GM21723 (cell line): ENCODE measurements at regions not wholly inside any gene's neighbourhood (a gene's known extent, or its start where the extent isn't known, plus 50 kb on each side); places are given as distances from the start of the nearest gene placed in this dataset.
"Not testable (repeated sequence)": the region's sequence is repeated elsewhere in the genome, so short reads cannot be mapped to it uniquely, and the experiment has no call there.

Experiments
- ATAC-seq: cut with Tn5 transposase; IDR thresholded peaks from one replicate; pipeline ENCODE4 v1.9.1; 2021; ENCODE audit warnings: mild to moderate bottlenecking, moderate library complexity; ENCODE audit not compliant: unreplicated experiment

GRCh38 chr2:173463846-173464245 lies 109.2 kb downstream of the CDCA7 start:
- ATAC-seq: no peak

- no peak for ATAC-seq
These were observed 113.1 kb downstream of the CDCA7 start for GRCh38 chr2:173467751-173468150.

- no peak for ATAC-seq
These were observed 113.7 kb downstream of the CDCA7 start for GRCh38 chr2:173468266-173468793.

GRCh38 chr2:173472112-173472511 lies 117.4 kb downstream of the CDCA7 start:
- no peak for ATAC-seq

GRCh38 chr2:173483137-173483536 lies 128.5 kb downstream of the CDCA7 start:
- ATAC-seq: no peak

- ATAC-seq: no peak
These were observed 134.2 kb downstream of the CDCA7 start for GRCh38 chr2:173488861-173489260.

- no peak for ATAC-seq
These were observed 136.7 kb downstream of the CDCA7 start for GRCh38 chr2:173491418-173491817.

GRCh38 chr2:173493874-173494273 lies 139.2 kb downstream of the CDCA7 start:
- ATAC-seq: no peak

GRCh38 chr2:173496746-173497145 lies 142.1 kb downstream of the CDCA7 start:
- no peak for ATAC-seq

GRCh38 chr2:173500953-173501352 lies 146.3 kb downstream of the CDCA7 start:
- no peak for ATAC-seq

GRCh38 chr2:173502296-173502695 lies 147.6 kb downstream of the CDCA7 start:
- no peak for ATAC-seq

- ATAC-seq: no peak
These were observed 156.7 kb downstream of the CDCA7 start for GRCh38 chr2:173511357-173511756.

- no peak for ATAC-seq
These were observed 157.3 kb downstream of the CDCA7 start for GRCh38 chr2:173511942-173512341.

- ATAC-seq: no peak
These were observed 158.5 kb downstream of the CDCA7 start for GRCh38 chr2:173513107-173513727.

GRCh38 chr2:173520918-173521317 lies 166.2 kb downstream of the CDCA7 start:
- no peak for ATAC-seq

GRCh38 chr2:173521450-173522192 lies 166.9 kb downstream of the CDCA7 start:
- no peak for ATAC-seq

- ATAC-seq: no peak
These were observed 168.8 kb downstream of the CDCA7 start for GRCh38 chr2:173523497-173523896.

- ATAC-seq: no peak
These were observed 169.7 kb downstream of the CDCA7 start for GRCh38 chr2:173524256-173524955.

- not testable (repeated sequence) for ATAC-seq
These were observed 178.3 kb downstream of the CDCA7 start for GRCh38 chr2:173532732-173533531.

- ATAC-seq: no peak
These were observed 183.0 kb downstream of the CDCA7 start for GRCh38 chr2:173537694-173538093.

- ATAC-seq: no peak
These were observed 184.9 kb downstream of the CDCA7 start for GRCh38 chr2:173539615-173540014.
